GM12892 (cell line): ENCODE measurements at regions not wholly inside any gene's neighbourhood (a gene's known extent, or its start where the extent isn't known, plus 50 kb on each side); places are given as distances from the start of the nearest gene placed in this dataset.

Experiments used
- POLR2A ChIP-seq: IDR thresholded peaks from 2 replicates; pipeline ENCODE4 v1.6.1; 2011; ENCODE audit warnings: low read depth, low read length, control low read depth
- POLR2AphosphoS5 ChIP-seq: IDR thresholded peaks from 2 replicates; pipeline ENCODE4 v1.6.1; 2011; ENCODE audit warnings: low read depth, low read length, control low read depth

DNA sequence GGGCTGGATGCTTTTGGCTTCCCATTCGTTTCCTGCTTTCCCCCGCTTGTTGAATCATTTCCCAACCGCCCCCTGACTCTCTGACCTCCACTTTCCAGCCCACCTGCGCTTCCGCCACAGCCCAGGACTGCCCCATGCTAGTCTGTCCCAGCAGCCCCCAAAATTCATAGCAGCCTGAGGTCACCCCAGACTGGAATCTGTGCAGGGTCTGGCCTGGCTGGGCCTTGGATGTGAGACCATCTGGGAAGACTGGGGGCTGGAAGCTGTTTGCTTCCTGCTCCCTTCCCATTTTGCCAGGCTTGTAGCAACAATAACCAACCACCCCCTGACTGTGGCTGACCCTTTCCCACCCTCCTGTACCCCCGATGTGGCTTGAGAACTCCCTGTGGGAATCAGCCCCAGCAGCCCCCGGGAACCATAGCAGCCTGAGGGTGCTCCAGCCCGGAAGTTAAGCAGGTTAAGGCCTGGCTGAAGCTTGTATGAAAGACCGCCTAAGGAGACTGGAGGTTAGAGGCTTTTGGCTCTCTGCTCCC, 2290.8 kb downstream of the TP53TG3F start:
- TF ChIP-seq POLR2AphosphoS5 (no peak), POLR2A (no peak)
